IMR-90 (cell line): ENCODE measurements at regions not wholly inside any gene's neighbourhood (a gene's known extent, or its start where the extent isn't known, plus 50 kb on each side); places are given as distances from the start of the nearest gene placed in this dataset.

Experiments used
- BHLHE40 ChIP-seq: fragments of 150-350 bp; IDR thresholded peaks from 2 replicates; pipeline ENCODE4 v1.6.1; 2016; ENCODE audit warnings: mild to moderate bottlenecking, low read depth, low read length
- CEBPB ChIP-seq: IDR thresholded peaks from 2 replicates; pipeline ENCODE4 v1.6.1; 2012; ENCODE audit warnings: low read depth, low read length, improper control_type of control experiment
- CTCF ChIP-seq: conservative IDR thresholded peaks from 2 replicates; pipeline ENCODE4 v1.5.1; 2012; ENCODE audit warnings: mild to moderate bottlenecking, low read depth, low read length, improper control_type of control experiment
- ELK1 ChIP-seq: fragments of 150-350 bp; IDR thresholded peaks from 2 replicates; pipeline ENCODE4 v1.6.1; 2016; ENCODE audit warnings: low read depth, mild to moderate bottlenecking, low read length, moderate library complexity, borderline replicate concordance
- FOS ChIP-seq: fragments of 150-350 bp; IDR thresholded peaks from 2 replicates; pipeline ENCODE4 v1.6.1; 2016; ENCODE audit warnings: low read depth, low read length
- MAFK ChIP-seq: IDR thresholded peaks from 2 replicates; pipeline ENCODE4 v1.6.1; 2012; ENCODE audit warnings: low read depth, low read length, improper control_type of control experiment
- MXI1 ChIP-seq: IDR thresholded peaks from 2 replicates; pipeline ENCODE4 v1.6.1; 2012; ENCODE audit warnings: low read depth, mild to moderate bottlenecking, low read length, moderate library complexity, borderline replicate concordance
- NFE2L2 ChIP-seq: fragments of 150-350 bp; IDR thresholded peaks from 2 replicates; pipeline ENCODE4 v1.6.1; 2016; ENCODE audit warnings: low read depth, mild to moderate bottlenecking, low read length
- POLR2A ChIP-seq: IDR thresholded peaks from 2 replicates; pipeline ENCODE4 v1.6.1; 2012; ENCODE audit warnings: mild to moderate bottlenecking, low read depth, low read length
- RAD21 ChIP-seq: IDR thresholded peaks from 2 replicates; pipeline ENCODE4 v1.6.1; 2012; ENCODE audit warnings: low read length, improper control_type of control experiment
- RCOR1 ChIP-seq: IDR thresholded peaks from 2 replicates; pipeline ENCODE4 v1.6.1; 2012; ENCODE audit warnings: mild to moderate bottlenecking, low read length, improper control_type of control experiment; ENCODE audit not compliant: insufficient replicate concordance
- RFX5 ChIP-seq: IDR thresholded peaks from 2 replicates; pipeline ENCODE4 v1.8.0; 2012; ENCODE audit warnings: low read depth, mild to moderate bottlenecking, low read length, moderate library complexity
- USF2 ChIP-seq: fragments of 150-350 bp; IDR thresholded peaks from 2 replicates; pipeline ENCODE4 v1.6.1; 2017; ENCODE audit warnings: mild to moderate bottlenecking, antibody characterized with exemption, low read length, low read depth

GRCh38 chr10:28734938-28735759, 57.8 kb downstream of the BAMBI start:
- TF ChIP-seq POLR2A (no peak), CTCF (no peak), BHLHE40 (no peak), FOS (peak; percentile 6; the same call in 1 of the 2 replicates), RAD21 (no peak), RFX5 (no peak), USF2 (no peak), RCOR1 (peak; percentile 68), NFE2L2 (peak; percentile 81), ELK1 (no peak), MAFK (peak; percentile 86), MXI1 (no peak), CEBPB (no peak; the same call in none of the 2 replicates)
